Activated naive CD8-positive, alpha-beta T cell treated with anti-CD3 and anti-CD28 coated beads, Interleukin-2, amount 50 U/mL, for 16 hours (primary cell): ENCODE measurements at regions not wholly inside any gene's neighbourhood (a gene's known extent, or its start where the extent isn't known, plus 50 kb on each side); places are given as distances from the start of the nearest gene placed in this dataset.
"Not testable (repeated sequence)": the region's sequence is repeated elsewhere in the genome, so short reads cannot be mapped to it uniquely, and the experiment has no call there.

Experiments used
- DNase-seq: peaks from one replicate; pipeline ENCODE4 v3.0.0-alpha.2; 2020; ENCODE audit warnings: low read depth, low spot score

DNA sequence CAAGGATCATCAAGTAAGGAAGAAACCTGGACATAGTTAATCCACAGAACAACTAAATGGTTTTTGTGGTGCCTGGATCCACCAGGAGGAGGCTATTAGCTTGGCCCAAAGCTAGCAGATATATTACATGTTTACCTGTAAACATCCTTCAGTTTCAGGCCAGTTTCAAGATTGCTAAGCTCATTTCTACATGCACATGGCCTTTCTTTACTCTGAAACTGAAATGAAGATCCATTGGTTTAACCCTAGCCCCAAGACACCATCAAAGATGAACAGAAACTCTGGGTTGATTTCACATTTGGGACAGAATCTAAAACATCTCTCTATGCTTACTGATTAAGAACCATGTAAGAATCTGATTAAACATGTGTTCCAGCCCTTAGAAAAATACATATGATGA, 611.8 kb downstream of the TLE1 start:
- DNase-seq, result no peak

DNA sequence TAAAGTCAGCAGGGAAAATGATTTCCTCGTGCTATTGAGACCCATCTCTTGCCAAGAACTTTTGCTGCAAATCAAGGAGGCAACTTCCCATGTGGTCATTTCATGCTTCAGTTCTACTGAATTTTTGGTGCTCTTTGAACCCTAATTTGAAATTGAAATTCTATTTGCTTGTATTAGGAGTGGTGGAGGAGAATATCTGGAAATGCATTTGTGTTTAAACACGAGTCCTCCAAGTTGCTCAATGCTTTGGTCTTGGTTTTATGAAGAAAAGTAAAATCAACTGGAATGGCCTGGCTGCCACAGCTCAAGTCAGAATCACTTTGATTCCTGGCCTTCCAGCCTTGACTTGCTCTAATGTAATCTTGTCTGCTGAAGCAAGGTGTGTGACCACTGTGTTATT, 613.2 kb downstream of the TLE1 start:
- DNase-seq, result no peak

- no peak for DNase-seq
These were observed 615.1 kb downstream of the TLE1 start for GRCh38 chr9:81074221-81074620.

DNA sequence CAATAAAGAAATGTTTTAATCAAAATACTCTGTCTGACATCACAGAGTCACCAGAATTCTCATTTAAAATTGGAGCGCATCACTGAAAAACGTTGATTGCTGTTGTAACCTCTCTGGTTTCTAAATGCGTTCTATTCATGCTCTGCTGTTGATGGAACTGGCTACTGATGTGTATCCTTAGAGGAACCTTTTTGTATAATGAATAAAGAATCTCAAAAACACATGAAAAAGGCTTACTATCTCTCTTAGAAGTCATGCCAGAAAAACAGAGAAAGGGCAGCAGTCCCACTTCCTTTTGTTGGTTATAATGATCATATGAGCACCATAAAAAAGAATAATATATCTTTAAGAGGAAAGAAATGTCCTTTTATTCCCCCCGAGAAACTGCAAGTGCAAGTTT, 615.5 kb downstream of the TLE1 start:
- DNase-seq, result no peak

GRCh38 chr9:81072758-81073157, 616.6 kb downstream of the TLE1 start:
- no peak for DNase-seq

DNA sequence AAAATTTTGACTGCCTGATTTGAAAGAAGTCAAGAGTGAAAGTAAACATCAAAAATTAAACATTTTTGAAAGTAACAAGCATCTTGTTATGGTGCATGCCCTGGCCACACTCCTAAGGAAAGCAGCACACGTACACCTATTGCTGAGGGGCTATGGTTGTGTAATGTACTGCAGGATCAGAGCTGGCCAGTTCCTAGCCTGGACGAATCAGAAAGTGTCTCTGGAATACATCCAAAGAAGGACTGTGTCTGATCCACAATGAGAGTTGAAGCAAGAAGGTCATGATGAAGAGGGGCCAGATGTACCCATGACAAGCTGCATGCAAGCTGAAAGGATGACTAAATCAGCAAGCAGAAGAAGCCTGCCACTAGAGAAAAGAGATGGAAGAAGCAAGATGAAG, 618.2 kb downstream of the TLE1 start:
- DNase-seq, result no peak

- no peak for DNase-seq
These were observed 618.7 kb downstream of the TLE1 start for GRCh38 chr9:81070689-81071088.

DNA sequence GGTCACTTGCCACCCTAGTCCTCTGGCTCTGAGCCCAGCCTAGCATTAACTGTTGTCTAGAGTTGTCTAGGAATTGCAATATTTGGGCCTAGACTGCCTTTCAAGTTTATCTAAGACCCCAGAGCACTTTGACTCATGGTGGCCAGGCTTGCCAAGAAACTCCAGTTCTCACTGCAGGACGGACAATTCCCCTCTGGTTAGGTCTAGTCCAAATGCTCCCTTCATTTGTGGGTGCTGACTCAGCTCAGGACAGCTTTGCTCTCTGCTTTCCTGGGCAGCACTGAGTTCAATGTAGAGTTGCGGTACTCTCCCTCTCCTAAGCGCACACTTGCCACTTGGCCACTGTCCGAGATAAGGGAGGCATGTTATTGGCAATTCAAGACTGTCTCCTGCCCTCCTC, 619.4 kb downstream of the TLE1 start:
- no peak for DNase-seq

GRCh38 chr9:81069038-81069795, 620.1 kb downstream of the TLE1 start:
- no peak for DNase-seq

DNA sequence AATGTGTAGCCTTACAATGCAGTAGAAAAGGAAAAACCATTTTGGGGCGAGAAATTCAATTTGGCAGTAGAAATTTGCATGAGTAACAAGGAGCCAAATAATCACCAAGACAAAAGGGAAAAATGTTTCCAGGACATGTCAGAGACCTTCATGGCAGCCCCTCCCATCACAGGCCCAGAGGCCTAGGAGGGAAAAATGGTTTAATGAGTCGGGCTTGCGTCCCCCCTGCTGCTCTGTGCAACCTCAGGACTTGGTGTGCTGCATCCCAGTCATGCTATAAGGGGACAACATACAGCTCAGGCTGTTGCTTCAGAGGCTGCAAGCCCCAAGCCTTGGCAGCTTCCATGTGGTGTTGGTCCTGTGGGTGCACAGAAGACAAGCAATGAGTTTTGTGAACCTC, 626.4 kb downstream of the TLE1 start:
- not testable (repeated sequence) for DNase-seq

GRCh38 chr9:81058782-81059181, 630.6 kb downstream of the TLE1 start:
- no peak for DNase-seq

DNA sequence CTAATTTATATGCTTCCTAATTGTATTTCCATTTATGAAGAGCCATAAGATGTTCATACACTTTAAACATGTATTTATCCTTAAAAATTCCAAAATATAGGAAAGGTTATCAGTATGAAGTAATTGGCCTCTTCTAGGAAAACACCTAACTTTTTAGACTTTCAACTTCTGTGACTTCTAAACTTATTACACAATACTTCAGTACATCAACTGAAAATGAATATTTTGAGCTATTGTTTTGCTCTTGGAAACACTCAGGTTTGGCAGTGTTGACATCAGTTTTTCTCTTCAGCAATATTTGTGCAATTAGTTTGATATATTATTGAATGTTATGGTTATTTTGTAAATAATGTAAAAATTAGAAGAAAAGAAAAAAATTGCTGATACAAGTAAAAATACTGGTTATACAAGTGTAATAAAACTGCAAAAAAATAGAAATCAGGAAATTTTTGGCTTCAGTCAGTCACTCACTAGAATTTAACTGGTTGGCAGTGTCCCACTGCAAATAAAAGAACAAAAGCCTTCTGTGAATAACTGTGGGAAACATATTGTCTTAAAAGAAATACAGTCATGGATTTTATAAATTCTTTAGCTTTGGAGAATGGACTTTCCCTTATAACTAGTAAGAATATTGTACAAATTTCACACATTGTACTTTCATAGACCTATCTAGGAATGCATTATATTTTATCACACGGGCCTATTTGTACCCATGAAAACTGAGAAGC, 635.9 kb downstream of the TLE1 start:
- DNase-seq, result no peak

DNA sequence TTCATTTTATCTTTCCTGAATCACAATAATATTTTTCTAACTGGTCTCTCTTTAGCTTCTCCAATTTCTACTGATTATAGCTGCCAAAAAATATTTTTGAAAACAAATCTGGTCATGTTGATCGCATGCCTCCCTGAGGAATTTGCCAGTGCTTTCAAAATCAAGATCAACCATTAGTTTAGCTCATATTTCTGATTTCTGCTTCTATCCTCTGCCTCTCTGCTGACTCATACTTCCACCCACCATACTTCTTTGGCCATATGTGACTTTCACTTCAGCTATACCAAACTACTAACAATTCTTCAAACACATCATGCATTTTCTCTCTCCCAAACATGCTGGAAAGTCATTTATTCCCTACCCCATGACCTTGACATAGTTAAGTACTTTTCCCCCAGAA, 636.5 kb downstream of the TLE1 start:
- DNase-seq, result no peak

- DNase-seq, result no peak
These were observed 642.1 kb downstream of the TLE1 start for GRCh38 chr9:81047280-81047679.

- no peak for DNase-seq
These were observed 643.7 kb downstream of the TLE1 start for GRCh38 chr9:81045658-81046057.

DNA sequence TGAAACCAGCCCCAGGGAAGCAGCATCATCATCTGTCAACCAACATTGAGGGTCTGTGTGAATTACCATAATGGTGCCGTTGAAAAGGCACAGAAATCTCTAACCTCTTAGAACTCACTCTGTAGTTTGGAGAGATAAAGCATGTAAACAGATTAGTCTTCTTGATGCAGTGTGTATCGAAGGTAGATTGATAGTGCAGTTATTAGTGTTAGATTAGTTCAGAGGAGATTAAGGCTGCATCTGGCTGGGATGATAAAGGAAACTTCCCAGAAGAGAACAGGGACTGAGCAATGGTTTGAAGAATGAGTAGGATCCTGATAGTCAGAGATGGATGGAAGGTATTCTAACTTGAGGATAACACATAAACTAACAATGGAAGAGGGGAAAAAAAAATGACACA, 651.5 kb downstream of the TLE1 start:
- DNase-seq, result no peak

GRCh38 chr9:81035601-81036000, 653.7 kb downstream of the TLE1 start:
- DNase-seq, result no peak

- DNase-seq, result no peak
These were observed 654.2 kb downstream of the TLE1 start for GRCh38 chr9:81035171-81035570.

DNA sequence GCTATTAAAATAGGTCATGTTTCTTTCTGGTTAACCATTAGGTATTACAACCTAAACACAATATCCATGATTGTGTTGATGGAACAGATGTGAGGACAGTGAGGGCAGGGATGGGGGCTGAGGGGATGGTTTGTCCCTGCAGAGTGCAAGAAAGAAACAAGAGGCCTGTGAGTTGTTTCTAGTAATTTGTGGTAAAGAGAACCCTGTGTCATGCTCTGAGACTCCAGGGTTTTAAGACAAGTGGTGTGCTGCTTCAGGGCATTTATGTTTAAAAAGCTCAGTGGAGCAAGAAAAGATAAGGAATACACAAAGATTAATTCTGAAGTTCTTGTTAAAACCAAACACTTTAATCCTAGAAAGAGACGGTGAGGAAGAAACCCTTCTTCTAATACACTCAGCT, 656.5 kb downstream of the TLE1 start:
- DNase-seq, result no peak

GRCh38 chr9:81032030-81032572, 657.2 kb downstream of the TLE1 start:
- no peak for DNase-seq

GRCh38 chr9:81031422-81032029, 657.8 kb downstream of the TLE1 start:
- no peak for DNase-seq

- DNase-seq, result no peak
These were observed 659.3 kb downstream of the TLE1 start for GRCh38 chr9:81030027-81030426.

GRCh38 chr9:81028504-81028903, 660.8 kb downstream of the TLE1 start:
- DNase-seq, result no peak
